ENCODE measurements at regions not wholly inside any gene's neighbourhood (a gene's known extent, or its start where the extent isn't known, plus 50 kb on each side); places are given as distances from the start of the nearest gene placed in this dataset.

- no peak for TF ChIP-seq EZH2 (optimal IDR thresholded peaks at IDR 0.05; ENCODE audit: low read depth, low read length)
- TF ChIP-seq CTCF (IDR thresholded peaks at IDR 0.05; ENCODE audit: low read length), result no peak
- TF ChIP-seq EZH2phosphoT487 (IDR thresholded peaks at IDR 0.05; ENCODE audit: low read length), result no peak
These were observed 60.3 kb upstream of the LBX1 start for GRCh38 chr10:101289541-101289940.
